Small intestine (tissue), 7 donors: ENCODE measurements at regions not wholly inside any gene's neighbourhood (a gene's known extent, or its start where the extent isn't known, plus 50 kb on each side); places are given as distances from the start of the nearest gene placed in this dataset.

Experiments used
- DNase-seq, 2 donors: peaks; one replicate each; pipeline versions ENCODE4 v3.0.0 to v3.0.0-alpha.2; 2013
- FAIRE-seq: peaks from 2 replicates; lab custom pipeline; 2012; peaks lifted over from hg19 to GRCh38; lab: Jason Lieb, UNC
- H3K27ac ChIP-seq, 3 donors: one replicate each; pipeline ENCODE4 v1.5.1; 2013; ENCODE audit warnings: low read length in 2 of 3, mild to moderate bottlenecking in 2 of 3, control low read depth in 1 of 3, inconsistent platforms in 1 of 3, low read depth in 1 of 3, moderate library complexity in 1 of 3
- H3K27me3 ChIP-seq, 3 donors: one replicate each; pipeline ENCODE4 v1.6.1; 2013; ENCODE audit warnings: low read length in 3 of 3, inconsistent platforms in 1 of 3; ENCODE audit not compliant: control insufficient read depth in 3 of 3, insufficient read depth in 3 of 3
- H3K36me3 ChIP-seq, 3 donors: one replicate each; pipeline ENCODE4 v1.6.1; 2013; ENCODE audit warnings: low read length in 3 of 3, inconsistent platforms in 1 of 3, low read depth in 1 of 3, mild to moderate bottlenecking in 1 of 3, moderate library complexity in 1 of 3; ENCODE audit not compliant: control insufficient read depth in 3 of 3, insufficient read depth in 2 of 3
- H3K4me1 ChIP-seq, 3 donors: one replicate each; pipeline ENCODE4 v1.6.1; 2013; ENCODE audit warnings: low read length in 2 of 3, inconsistent platforms in 1 of 3, low read depth in 1 of 3, mild to moderate bottlenecking in 1 of 3, moderate library complexity in 1 of 3; ENCODE audit not compliant: control insufficient read depth in 3 of 3, insufficient read depth in 2 of 3
- H3K4me3 ChIP-seq, 3 donors: one replicate each; pipeline ENCODE4 v1.5.1; 2013; ENCODE audit warnings: low read length in 3 of 3, control low read depth in 1 of 3, inconsistent platforms in 1 of 3, low read depth in 1 of 3, mild to moderate bottlenecking in 1 of 3, moderate library complexity in 1 of 3
- H3K9me3 ChIP-seq, 2 donors: one replicate each; pipeline ENCODE4 v1.6.1; 2013; ENCODE audit warnings: low read depth in 1 of 2, low read length in 1 of 2; ENCODE audit not compliant: control insufficient read depth in 2 of 2, insufficient read depth in 1 of 2
- WGBS, 3 donors: extraction: QIAGEN DNeasy Blood & Tissue Kit; methylation state at CpG; one replicate each; pipeline ENCODE4 v1.1.7; 2013; 5-methylcytosine and 5-hydroxymethylcytosine counted together
- donor health status: healthy with polysubstance abuse.
- donor health status: control.
- donor health status: control.
- donor health status: Bipolar disorder and iron deficiency.
- donor health status: healthy.

- no peak overlapping the region for H3K4me3 ChIP-seq
- DNase-seq, result no peak
- no peak for FAIRE-seq
- WGBS, 3 donors, result 71 to 91% (median 89%) methylated on average over 3 of the region's 3 CpGs
- H3K36me3 ChIP-seq, result no peaks in the 10 kb centered on the region
- H3K27me3 ChIP-seq, result no peaks in the 10 kb centered on the region
- H3K27ac ChIP-seq, result no peak overlapping the region
- peaks cover 0 to 16% (median 5%) of the 10 kb centered on the region in 3 donors for H3K4me1 ChIP-seq
- peaks cover 0 to 10% of the 10 kb centered on the region in 2 donors for H3K9me3 ChIP-seq
Measured at GRCh38 chr10:44199267-44199666, 185.6 kb downstream of the CXCL12 start.

GRCh38 chr10:44198780-44199097 is 186.2 kb downstream of the CXCL12 start:
- no peak for DNase-seq
- H3K4me3 ChIP-seq, result no peak overlapping the region
- no peaks in the 10 kb centered on the region for H3K36me3 ChIP-seq
- H3K27ac ChIP-seq, result peak overlapping the region in 1 of 3 donors; percentile 14
- peaks cover 0 to 16% (median 5%) of the 10 kb centered on the region in 3 donors for H3K4me1 ChIP-seq
- no peak for FAIRE-seq
- WGBS, 3 donors, result 69 to 85% (median 76%) methylated on average over 4 of the region's 4 CpGs
- no peaks in the 10 kb centered on the region for H3K27me3 ChIP-seq
- peaks cover 0 to 10% of the 10 kb centered on the region in 2 donors for H3K9me3 ChIP-seq

GRCh38 chr10:44198096-44198779 is 186.7 kb downstream of the CXCL12 start:
- Histone ChIP-seq H3K27me3 (no peaks in the 10 kb centered on the region), H3K4me3 (no peak overlapping the region), H3K9me3 (peaks cover 0 to 10% of the 10 kb centered on the region in 2 donors), H3K36me3 (no peaks in the 10 kb centered on the region), H3K27ac (no peak overlapping the region), H3K4me1 (peaks cover 0 to 16% (median 5%) of the 10 kb centered on the region in 3 donors)
- WGBS, 3 donors, result 64 to 87% (median 80%) methylated on average over 4 of the region's 4 CpGs
- FAIRE-seq (no peak), DNase-seq (no peak)

GRCh38 chr10:44197646-44198045 is 187.3 kb downstream of the CXCL12 start:
- no peak overlapping the region for H3K4me3 ChIP-seq
- H3K9me3 ChIP-seq, result peaks cover 0 to 9% of the 10 kb centered on the region in 2 donors
- WGBS, 3 donors, result 93 to 96% (median 95%) methylated on average over 3 of the region's 3 CpGs
- no peak for FAIRE-seq
- peaks cover 0 to 16% (median 5%) of the 10 kb centered on the region in 3 donors for H3K4me1 ChIP-seq
- no peaks in the 10 kb centered on the region for H3K36me3 ChIP-seq
- H3K27ac ChIP-seq, result no peak overlapping the region
- no peaks in the 10 kb centered on the region for H3K27me3 ChIP-seq
- no peak for DNase-seq

- H3K9me3 ChIP-seq, result no peaks in the 10 kb centered on the region
- no peaks in the 10 kb centered on the region for H3K27me3 ChIP-seq
- WGBS, 3 donors, result 86 to 94% (median 90%) methylated on average over 5 of the region's 5 CpGs
- no peak for FAIRE-seq
- H3K4me1 ChIP-seq, result peaks cover 0 to 16% (median 5%) of the 10 kb centered on the region in 3 donors
- no peak for DNase-seq
- no peak overlapping the region for H3K4me3 ChIP-seq
- H3K27ac ChIP-seq, result no peak overlapping the region
- no peaks in the 10 kb centered on the region for H3K36me3 ChIP-seq
Measured at GRCh38 chr10:44196336-44196735, 188.6 kb downstream of the CXCL12 start.

GRCh38 chr10:44196008-44196320 is 188.9 kb downstream of the CXCL12 start:
- H3K36me3 ChIP-seq, result no peaks in the 10 kb centered on the region
- peaks cover 0 to 16% (median 5%) of the 10 kb centered on the region in 3 donors for H3K4me1 ChIP-seq
- no peaks in the 10 kb centered on the region for H3K9me3 ChIP-seq
- WGBS, 3 donors, result 43 to 74% (median 56%) methylated on average over 2 of the region's 2 CpGs
- no peak for FAIRE-seq
- no peak overlapping the region for H3K4me3 ChIP-seq
- H3K27ac ChIP-seq, result no peak overlapping the region
- no peaks in the 10 kb centered on the region for H3K27me3 ChIP-seq
- no peak for DNase-seq

- no peak overlapping the region for H3K27ac ChIP-seq
- WGBS, 3 donors, result 21 to 45% (median 33%) methylated on average over 9 of the region's 9 CpGs
- H3K4me1 ChIP-seq, result peaks cover 0 to 16% (median 5%) of the 10 kb centered on the region in 3 donors
- no peaks in the 10 kb centered on the region for H3K27me3 ChIP-seq
- H3K36me3 ChIP-seq, result no peaks in the 10 kb centered on the region
- FAIRE-seq (no peak), DNase-seq (peak; percentile 47 to 60)
- H3K9me3 ChIP-seq, result no peaks in the 10 kb centered on the region
- H3K4me3 ChIP-seq, result no peak overlapping the region
Measured at GRCh38 chr10:44195112-44196007, 189.5 kb downstream of the CXCL12 start.

GRCh38 chr10:44194435-44194834 is 190.5 kb downstream of the CXCL12 start:
- H3K4me1 ChIP-seq, result peaks cover 0 to 16% (median 5%) of the 10 kb centered on the region in 3 donors
- H3K27ac ChIP-seq, result no peak overlapping the region
- DNase-seq, result no peak
- FAIRE-seq, result no peak
- no peaks in the 10 kb centered on the region for H3K9me3 ChIP-seq
- WGBS, 3 donors, result 76 to 100% (median 90%) methylated on average over 2 of the region's 2 CpGs
- H3K36me3 ChIP-seq, result no peaks in the 10 kb centered on the region
- no peaks in the 10 kb centered on the region for H3K27me3 ChIP-seq
- H3K4me3 ChIP-seq, result no peak overlapping the region
